ENCODE measurements at regions not wholly inside any gene's neighbourhood (a gene's known extent, or its start where the extent isn't known, plus 50 kb on each side); places are given as distances from the start of the nearest gene placed in this dataset.
A peak's percentile ranks its signal among the peaks of the same experiment; 100 is the strongest.
"Not testable (repeated sequence)": the region's sequence is repeated elsewhere in the genome, so short reads cannot be mapped to it uniquely, and the experiment has no call there.

- H3K14ac ChIP-seq (ENCODE audit: low read length); H3K9me3 ChIP-seq (ENCODE audit: insufficient read depth, low read depth, low read length); H3K18ac ChIP-seq (ENCODE audit: low read length); H2BK5ac ChIP-seq (ENCODE audit: low read depth, low read length, poor library complexity); H3K23ac ChIP-seq (ENCODE audit: low read length); H3K27ac ChIP-seq (ENCODE audit: low read depth, low read length); H2BK120ac ChIP-seq (ENCODE audit: insufficient read depth, low read length, poor library complexity); H3K79me1 ChIP-seq (ENCODE audit: low read length); H3K4me3 ChIP-seq (ENCODE audit: low read depth, low read length); H3K4me1 ChIP-seq (ENCODE audit: control insufficient read depth in 1 of 2, insufficient read depth in 2 of 2, low read length in 2 of 2); H2BK12ac ChIP-seq (ENCODE audit: low read length); H3K79me2 ChIP-seq (ENCODE audit: control insufficient read depth, insufficient read depth, low read length, poor library complexity); H2AFZ ChIP-seq (ENCODE audit: insufficient read depth, low read length, poor library complexity); DNase-seq; H4K8ac ChIP-seq (ENCODE audit: low read depth, low read length); H3K4ac ChIP-seq (ENCODE audit: low read depth, low read length); H4K12ac ChIP-seq (ENCODE audit: low read depth, low read length); H3K9ac ChIP-seq (ENCODE audit: low read length); H3K36me3 ChIP-seq (ENCODE audit: control insufficient read depth in 1 of 2, insufficient read depth in 2 of 2, low read length in 2 of 2); H3K4me2 ChIP-seq (ENCODE audit: low read length); H3K27me3 ChIP-seq (ENCODE audit: insufficient read depth, low read length); H2AK5ac ChIP-seq (ENCODE audit: low read length); H4K91ac ChIP-seq (ENCODE audit: low read depth, low read length): not testable (repeated sequence)
- WGBS (ENCODE audit: extremely low coverage, insufficient coverage, insufficient read length) = no CpG with 5 or more reads among the region's 2 CpGs
Observed at GRCh38 chr9:22658484-22658883, 211.9 kb downstream of the DMRTA1 start.

DNA sequence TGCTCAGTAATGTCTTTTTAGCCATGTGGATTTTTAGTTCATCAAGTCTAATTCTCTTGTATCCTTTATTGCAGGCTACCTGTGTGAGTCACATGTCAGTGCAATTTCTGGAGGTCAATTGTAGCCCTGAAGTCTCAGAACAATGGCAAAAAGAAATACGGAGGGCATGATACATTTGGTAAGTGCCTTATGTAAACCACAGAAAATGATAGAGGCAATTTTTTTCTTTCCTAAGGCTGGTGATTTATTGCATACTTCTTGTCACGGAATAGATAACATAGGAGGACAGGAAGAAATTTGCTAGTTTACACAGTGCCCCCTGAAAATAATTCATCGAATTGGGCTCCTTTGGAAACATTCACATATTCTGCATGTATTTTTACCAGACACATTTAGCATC is 235.9 kb downstream of the DMRTA1 start:
- no peak overlapping the region for H3K23ac ChIP-seq (ENCODE audit: low read length)
- H2BK120ac ChIP-seq (ENCODE audit: insufficient read depth, low read length, poor library complexity) = no peak overlapping the region
- no peak overlapping the region for H3K4me2 ChIP-seq (ENCODE audit: low read length)
- no peak overlapping the region for H3K4me3 ChIP-seq (ENCODE audit: low read depth, low read length)
- H2AFZ ChIP-seq (ENCODE audit: insufficient read depth, low read length, poor library complexity) = no peak overlapping the region
- H4K91ac ChIP-seq (ENCODE audit: low read depth, low read length) = no peak overlapping the region
- H3K4me1 ChIP-seq (ENCODE audit: control insufficient read depth in 1 of 2, insufficient read depth in 2 of 2, low read length in 2 of 2) = no peaks in the 10 kb centered on the region
- no peaks in the 10 kb centered on the region for H3K27me3 ChIP-seq (ENCODE audit: insufficient read depth, low read length)
- WGBS (ENCODE audit: extremely low coverage, insufficient coverage, insufficient read length) = no CpG with 5 or more reads among the region's 3 CpGs
- DNase-seq = no peak
- no peak overlapping the region for H2BK5ac ChIP-seq (ENCODE audit: low read depth, low read length, poor library complexity)
- no peaks in the 10 kb centered on the region for H3K79me2 ChIP-seq (ENCODE audit: control insufficient read depth, insufficient read depth, low read length, poor library complexity)
- no peak overlapping the region for H3K14ac ChIP-seq (ENCODE audit: low read length)
- no peak overlapping the region for H3K4ac ChIP-seq (ENCODE audit: low read depth, low read length)
- no peak overlapping the region for H3K18ac ChIP-seq (ENCODE audit: low read length)
- no peak overlapping the region for H3K9ac ChIP-seq (ENCODE audit: low read length)
- no peak overlapping the region for H2AK5ac ChIP-seq (ENCODE audit: low read length)
- H3K27ac ChIP-seq (ENCODE audit: low read depth, low read length) = no peak overlapping the region
- no peaks in the 10 kb centered on the region for H3K79me1 ChIP-seq (ENCODE audit: low read length)
- H4K12ac ChIP-seq (ENCODE audit: low read depth, low read length) = no peak overlapping the region
- no peak overlapping the region for H4K8ac ChIP-seq (ENCODE audit: low read depth, low read length)
- no peak overlapping the region for H2BK12ac ChIP-seq (ENCODE audit: low read length)
- no peaks in the 10 kb centered on the region for H3K9me3 ChIP-seq (ENCODE audit: insufficient read depth, low read depth, low read length)
- no peaks in the 10 kb centered on the region for H3K36me3 ChIP-seq (ENCODE audit: control insufficient read depth in 1 of 2, insufficient read depth in 2 of 2, low read length in 2 of 2)

DNA sequence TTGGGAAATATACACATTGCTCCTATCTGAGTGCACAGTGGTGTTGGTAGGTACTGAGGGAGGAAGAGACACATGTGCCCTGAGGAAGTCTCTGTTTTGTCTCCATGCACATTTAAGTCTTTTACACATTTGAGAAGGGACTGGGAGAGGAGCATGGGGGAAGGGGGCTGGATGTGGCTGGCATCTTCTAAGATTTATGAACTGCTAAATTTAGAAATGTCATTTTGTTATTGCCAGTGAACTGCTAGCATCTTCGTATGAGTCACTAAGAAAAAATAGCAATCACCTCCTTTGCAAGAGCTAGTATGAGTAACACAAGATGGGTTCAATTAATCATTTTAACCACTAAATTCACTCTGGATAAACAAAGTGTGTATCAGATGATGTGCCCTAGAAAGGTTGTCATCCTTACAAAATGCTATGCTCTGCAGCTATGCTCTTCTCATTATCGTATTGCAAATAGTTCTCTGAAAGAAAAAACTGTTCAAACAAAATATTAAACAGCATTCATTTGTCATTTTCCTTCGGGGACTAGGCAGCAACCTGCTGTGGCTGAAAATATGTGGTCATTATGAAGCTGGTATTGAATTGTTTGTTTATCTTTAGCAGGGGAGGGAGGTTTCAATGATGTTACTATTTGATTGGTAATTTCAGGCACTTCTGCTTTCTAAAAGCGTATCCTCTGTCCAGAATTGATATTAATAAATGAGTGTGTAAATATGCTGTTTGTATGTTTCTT is 236.5 kb downstream of the DMRTA1 start:
- H3K4me1 ChIP-seq (ENCODE audit: control insufficient read depth in 1 of 2, insufficient read depth in 2 of 2, low read length in 2 of 2) = no peaks in the 10 kb centered on the region
- no peak overlapping the region for H4K8ac ChIP-seq (ENCODE audit: low read depth, low read length)
- H2AK5ac ChIP-seq (ENCODE audit: low read length) = no peak overlapping the region
- no peak overlapping the region for H3K4me2 ChIP-seq (ENCODE audit: low read length)
- no peak overlapping the region for H3K23ac ChIP-seq (ENCODE audit: low read length)
- no peak overlapping the region for H2AFZ ChIP-seq (ENCODE audit: insufficient read depth, low read length, poor library complexity)
- no peak overlapping the region for H2BK5ac ChIP-seq (ENCODE audit: low read depth, low read length, poor library complexity)
- no peaks in the 10 kb centered on the region for H3K36me3 ChIP-seq (ENCODE audit: control insufficient read depth in 1 of 2, insufficient read depth in 2 of 2, low read length in 2 of 2)
- H4K12ac ChIP-seq (ENCODE audit: low read depth, low read length) = no peak overlapping the region
- H3K9ac ChIP-seq (ENCODE audit: low read length) = no peak overlapping the region
- no peak overlapping the region for H4K91ac ChIP-seq (ENCODE audit: low read depth, low read length)
- H3K79me1 ChIP-seq (ENCODE audit: low read length) = no peaks in the 10 kb centered on the region
- H3K18ac ChIP-seq (ENCODE audit: low read length) = no peak overlapping the region
- no peaks in the 10 kb centered on the region for H3K79me2 ChIP-seq (ENCODE audit: control insufficient read depth, insufficient read depth, low read length, poor library complexity)
- H3K9me3 ChIP-seq (ENCODE audit: insufficient read depth, low read depth, low read length) = no peaks in the 10 kb centered on the region
- H2BK12ac ChIP-seq (ENCODE audit: low read length) = no peak overlapping the region
- no peak overlapping the region for H3K4ac ChIP-seq (ENCODE audit: low read depth, low read length)
- no peak overlapping the region for H2BK120ac ChIP-seq (ENCODE audit: insufficient read depth, low read length, poor library complexity)
- no peak overlapping the region for H3K4me3 ChIP-seq (ENCODE audit: low read depth, low read length)
- WGBS (ENCODE audit: extremely low coverage, insufficient coverage, insufficient read length) = no CpG with 5 or more reads among the region's 4 CpGs
- no peak overlapping the region for H3K14ac ChIP-seq (ENCODE audit: low read length)
- no peak for DNase-seq
- no peak overlapping the region for H3K27ac ChIP-seq (ENCODE audit: low read depth, low read length)
- H3K27me3 ChIP-seq (ENCODE audit: insufficient read depth, low read length) = no peaks in the 10 kb centered on the region

DNA sequence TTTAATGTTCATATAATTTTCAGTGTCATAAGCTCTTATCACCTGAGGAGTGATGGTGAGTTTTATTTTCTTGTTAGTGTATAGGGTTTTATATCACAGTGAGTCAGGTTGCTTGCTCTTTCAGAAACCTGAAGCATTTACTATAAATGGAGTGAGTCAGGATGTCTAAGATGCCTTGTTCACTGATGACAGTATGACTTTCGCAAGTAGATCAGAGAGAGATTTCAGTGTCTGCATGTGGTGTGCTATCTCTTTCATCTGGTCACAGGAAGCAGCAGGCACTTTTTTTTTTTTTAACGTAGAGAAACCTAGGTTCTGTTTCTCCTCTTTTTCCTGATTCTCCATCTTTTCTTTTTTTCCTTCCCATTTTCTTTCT is 237.1 kb downstream of the DMRTA1 start:
- Histone ChIP-seq H4K91ac (ENCODE audit: low read depth, low read length) (no peak overlapping the region), H3K23ac (ENCODE audit: low read length) (no peak overlapping the region), H3K27ac (ENCODE audit: low read depth, low read length) (no peak overlapping the region), H3K79me2 (ENCODE audit: control insufficient read depth, insufficient read depth, low read length, poor library complexity) (no peaks in the 10 kb centered on the region), H4K8ac (ENCODE audit: low read depth, low read length) (no peak overlapping the region), H3K9ac (ENCODE audit: low read length) (no peak overlapping the region), H3K4ac (ENCODE audit: low read depth, low read length) (no peak overlapping the region), H3K79me1 (ENCODE audit: low read length) (no peaks in the 10 kb centered on the region), H2BK120ac (ENCODE audit: insufficient read depth, low read length, poor library complexity) (no peak overlapping the region), H3K4me3 (ENCODE audit: low read depth, low read length) (no peak overlapping the region), H3K18ac (ENCODE audit: low read length) (no peak overlapping the region), H3K4me2 (ENCODE audit: low read length) (no peak overlapping the region), H2BK12ac (ENCODE audit: low read length) (no peak overlapping the region), H2AK5ac (ENCODE audit: low read length) (no peak overlapping the region), H2AFZ (ENCODE audit: insufficient read depth, low read length, poor library complexity) (no peak overlapping the region), H3K27me3 (ENCODE audit: insufficient read depth, low read length) (no peaks in the 10 kb centered on the region), H3K9me3 (ENCODE audit: insufficient read depth, low read depth, low read length) (no peaks in the 10 kb centered on the region), H3K14ac (ENCODE audit: low read length) (no peak overlapping the region), H2BK5ac (ENCODE audit: low read depth, low read length, poor library complexity) (no peak overlapping the region), H4K12ac (ENCODE audit: low read depth, low read length) (no peak overlapping the region), H3K4me1 (ENCODE audit: control insufficient read depth in 1 of 2, insufficient read depth in 2 of 2, low read length in 2 of 2) (no peaks in the 10 kb centered on the region), H3K36me3 (ENCODE audit: control insufficient read depth in 1 of 2, insufficient read depth in 2 of 2, low read length in 2 of 2) (no peaks in the 10 kb centered on the region)
- WGBS (ENCODE audit: extremely low coverage, insufficient coverage, insufficient read length) = no CpG with 5 or more reads among the region's 2 CpGs
- peak in 1 of 2 donors; percentile 37 for DNase-seq
